Erythroblast (primary cell): ENCODE measurements at regions not wholly inside any gene's neighbourhood (a gene's known extent, or its start where the extent isn't known, plus 50 kb on each side); places are given as distances from the start of the nearest gene placed in this dataset.

ENCODE experiments used
- DNase-seq, 2 experiments: peaks; one replicate each; lab custom pipeline; 2025; lab: John Stamatoyannopoulos, UW
- GATA1 ChIP-seq: IDR thresholded peaks from 2 replicates; pipeline ENCODE4 v1.6.1; 2011; ENCODE audit warnings: low read depth, mild to moderate bottlenecking, control low read depth, low read length, moderate library complexity
- POLR2A ChIP-seq: IDR thresholded peaks from 2 replicates; pipeline ENCODE4 v1.6.1; 2011; ENCODE audit warnings: mild to moderate bottlenecking, low read length

DNA sequence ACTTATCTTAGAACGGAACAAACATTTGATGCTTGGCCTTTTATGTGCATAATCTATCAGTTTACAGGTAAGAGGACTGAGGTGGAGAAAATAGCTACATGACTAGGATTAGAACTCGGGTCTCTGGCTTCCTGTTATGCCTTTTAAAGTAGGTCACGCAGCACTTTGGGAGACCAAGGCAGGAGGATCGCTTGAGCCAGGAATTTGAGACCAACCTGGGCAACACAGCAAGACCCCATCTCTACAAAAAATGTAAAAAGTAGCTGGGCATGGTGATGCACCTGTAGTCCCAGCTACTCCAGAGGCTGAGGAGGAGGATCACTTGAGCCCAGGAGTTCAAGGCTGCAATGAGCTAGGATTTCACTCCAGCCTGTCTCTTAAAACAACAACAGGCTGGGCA is 81.9 kb upstream of the AKT3 start:
- no peak for DNase-seq
- TF ChIP-seq POLR2A (no peak), GATA1 (no peak)

DNA sequence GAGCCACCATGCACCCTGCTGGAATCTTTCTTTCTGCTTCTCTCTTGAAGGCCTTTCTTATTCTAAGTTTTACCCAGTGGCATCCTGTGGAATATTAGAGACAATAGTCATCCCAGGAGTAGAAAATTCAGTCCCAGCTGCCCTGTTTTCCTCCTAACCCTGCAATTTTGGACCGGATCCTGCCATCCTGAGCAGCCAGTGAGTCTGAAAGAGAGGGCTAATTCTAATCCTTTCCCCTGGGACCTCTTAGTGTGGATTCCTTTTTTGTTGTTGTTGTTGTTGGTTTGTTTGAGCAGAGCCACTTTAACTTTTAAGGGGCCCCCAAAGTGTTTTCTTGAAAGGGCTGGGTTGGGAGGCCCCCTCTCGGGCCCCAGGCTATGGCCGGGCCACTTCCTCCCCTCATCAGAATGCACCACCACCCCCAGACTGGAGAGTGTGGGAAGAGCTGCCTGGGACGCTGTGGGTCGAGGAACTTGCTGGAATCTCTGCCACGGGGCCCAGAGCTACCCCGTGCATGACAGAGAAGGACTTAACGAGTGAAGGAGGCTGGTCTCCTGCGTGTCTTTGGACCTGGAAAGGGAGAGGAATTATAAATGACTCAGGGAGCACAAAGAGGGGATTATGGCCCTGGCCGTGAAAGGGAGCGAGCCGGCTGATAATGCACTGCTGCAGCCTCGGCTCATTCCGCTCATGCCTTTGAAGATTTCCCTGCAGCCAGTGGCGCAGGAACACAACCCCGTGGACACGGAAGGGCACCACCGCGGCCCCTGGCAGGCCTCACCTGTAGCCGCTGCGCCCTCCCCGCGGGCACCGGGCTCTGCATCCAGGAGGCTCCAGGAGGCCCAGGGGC is 81.0 kb upstream of the AKT3 start:
- TF ChIP-seq POLR2A (no peak), GATA1 (no peak)
- DNase-seq: no peak

DNA sequence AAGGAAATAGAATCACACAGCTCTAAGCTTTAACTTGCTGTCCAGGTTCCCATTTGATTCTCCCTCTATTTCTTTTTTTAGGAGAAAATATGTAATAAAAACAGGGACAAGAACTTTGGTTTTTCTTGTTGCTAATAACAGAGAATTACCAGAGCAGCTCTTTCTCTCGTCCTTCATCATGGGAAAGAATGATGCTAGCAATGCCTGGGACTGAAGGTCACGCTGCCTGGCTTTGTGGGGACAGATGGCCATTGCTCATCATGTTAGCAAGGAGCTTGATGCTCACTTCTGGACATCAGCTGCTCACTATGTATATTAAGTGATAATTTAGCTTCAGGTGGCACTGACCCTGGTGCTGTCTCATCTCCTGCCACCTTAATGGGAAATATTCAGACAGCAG is 77.3 kb upstream of the AKT3 start:
- DNase-seq: no peak

DNA sequence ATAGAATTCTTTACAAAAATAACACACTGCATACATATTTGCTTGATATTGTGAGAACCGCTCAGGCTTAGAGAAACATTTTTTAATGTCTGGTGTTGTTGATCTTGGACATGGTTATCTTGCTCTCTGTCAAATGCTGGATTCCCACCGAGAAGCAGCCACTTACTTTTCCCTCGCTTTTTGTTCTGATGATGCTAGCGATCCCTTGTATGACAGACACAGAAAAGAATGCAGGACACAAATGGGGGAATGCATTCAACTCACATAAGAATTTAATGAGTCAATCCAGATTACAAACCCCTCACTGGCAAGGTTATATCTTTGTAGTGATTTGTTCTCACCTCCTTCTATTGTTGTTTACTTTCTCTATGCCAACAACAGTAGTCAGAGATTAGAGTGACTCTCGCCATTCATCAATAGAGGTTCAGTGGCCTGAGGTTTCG is 76.8 kb upstream of the AKT3 start:
- TF ChIP-seq GATA1 (no peak), POLR2A (no peak)
- DNase-seq: no peak

More for the DNA sequence above, 77.3 kb upstream of the AKT3 start:
- no peak for TF ChIP-seq POLR2A
- no peak for TF ChIP-seq GATA1

DNA sequence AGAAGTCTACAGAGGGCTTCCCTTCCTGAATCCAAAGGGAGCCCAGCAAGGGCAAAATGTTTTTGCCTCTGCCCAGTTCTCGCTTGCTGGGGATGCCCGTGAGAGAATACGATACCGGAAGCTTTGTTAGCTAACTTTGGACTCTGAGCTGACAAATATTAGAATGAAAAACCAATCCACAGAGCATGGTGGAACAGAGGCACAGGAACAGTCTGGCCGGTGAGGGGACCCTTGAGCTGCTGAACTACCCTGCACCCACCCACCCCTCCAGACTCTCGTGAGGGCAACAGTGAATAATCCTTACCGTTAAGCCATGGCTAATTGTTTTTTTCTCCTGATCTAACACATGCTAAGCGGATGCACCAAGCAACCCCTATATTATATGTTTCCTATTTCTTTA is 76.3 kb upstream of the AKT3 start:
- no peak for TF ChIP-seq POLR2A
- no peak for TF ChIP-seq GATA1
- no peak for DNase-seq

DNA sequence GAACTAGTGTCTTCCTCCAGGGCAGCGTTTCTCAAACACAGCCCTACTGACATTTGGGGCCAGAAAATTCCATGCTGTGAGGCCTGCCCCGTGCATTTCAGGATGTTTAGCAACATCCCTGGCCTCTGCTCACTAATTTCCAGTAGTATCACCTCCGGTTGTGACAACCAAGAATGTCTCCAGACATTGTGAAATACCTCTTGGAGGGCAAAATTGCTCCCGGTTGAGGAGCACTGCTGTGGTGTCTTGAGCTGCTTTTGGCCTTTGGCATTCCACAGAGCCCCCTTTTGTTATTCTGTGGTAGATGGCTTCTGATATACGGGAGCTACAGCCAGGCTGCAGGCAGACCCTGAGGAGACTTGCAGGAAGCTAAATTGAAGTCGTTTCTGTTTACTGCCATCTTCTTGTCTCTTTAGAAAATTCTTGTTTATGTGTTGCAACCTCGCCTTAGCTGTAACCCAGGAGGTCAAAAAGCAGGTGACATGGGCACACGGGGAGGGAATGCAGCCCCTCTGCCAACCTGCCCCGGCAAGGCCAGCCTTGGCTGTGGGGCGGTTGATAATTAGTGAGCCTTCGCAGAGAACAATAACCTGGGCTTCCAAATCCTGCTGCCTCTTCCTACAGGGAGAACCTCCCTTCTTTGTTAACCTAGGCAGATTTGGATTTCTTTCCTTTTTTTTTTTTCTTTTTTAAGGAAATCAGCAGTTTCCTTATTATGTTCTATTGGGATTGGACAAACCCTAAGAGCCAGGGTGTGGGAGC is 74.7 kb upstream of the AKT3 start:
- no peak for TF ChIP-seq POLR2A
- TF ChIP-seq GATA1: no peak
- DNase-seq: no peak

DNA sequence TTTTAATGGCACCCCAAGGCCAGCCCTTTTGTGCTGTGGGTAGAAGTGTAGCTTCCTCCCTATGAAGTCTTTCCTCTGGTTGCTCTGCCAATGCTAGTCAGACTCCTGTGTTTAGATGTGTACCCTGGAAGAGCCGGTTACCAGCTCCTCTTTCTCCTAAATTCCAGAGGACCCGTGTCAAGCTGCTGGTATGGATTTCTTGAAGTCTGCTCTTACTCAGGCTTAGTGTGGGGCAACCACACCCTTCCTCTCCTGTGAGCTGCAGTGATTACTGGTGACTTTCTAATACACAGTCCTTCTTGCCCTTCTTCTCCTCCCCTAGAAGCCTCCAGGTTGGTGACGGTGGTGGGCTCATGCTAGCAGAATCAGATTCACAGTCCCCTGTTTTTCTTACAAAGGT is 74.1 kb upstream of the AKT3 start:
- TF ChIP-seq GATA1: no peak
- no peak for TF ChIP-seq POLR2A
- DNase-seq: no peak

DNA sequence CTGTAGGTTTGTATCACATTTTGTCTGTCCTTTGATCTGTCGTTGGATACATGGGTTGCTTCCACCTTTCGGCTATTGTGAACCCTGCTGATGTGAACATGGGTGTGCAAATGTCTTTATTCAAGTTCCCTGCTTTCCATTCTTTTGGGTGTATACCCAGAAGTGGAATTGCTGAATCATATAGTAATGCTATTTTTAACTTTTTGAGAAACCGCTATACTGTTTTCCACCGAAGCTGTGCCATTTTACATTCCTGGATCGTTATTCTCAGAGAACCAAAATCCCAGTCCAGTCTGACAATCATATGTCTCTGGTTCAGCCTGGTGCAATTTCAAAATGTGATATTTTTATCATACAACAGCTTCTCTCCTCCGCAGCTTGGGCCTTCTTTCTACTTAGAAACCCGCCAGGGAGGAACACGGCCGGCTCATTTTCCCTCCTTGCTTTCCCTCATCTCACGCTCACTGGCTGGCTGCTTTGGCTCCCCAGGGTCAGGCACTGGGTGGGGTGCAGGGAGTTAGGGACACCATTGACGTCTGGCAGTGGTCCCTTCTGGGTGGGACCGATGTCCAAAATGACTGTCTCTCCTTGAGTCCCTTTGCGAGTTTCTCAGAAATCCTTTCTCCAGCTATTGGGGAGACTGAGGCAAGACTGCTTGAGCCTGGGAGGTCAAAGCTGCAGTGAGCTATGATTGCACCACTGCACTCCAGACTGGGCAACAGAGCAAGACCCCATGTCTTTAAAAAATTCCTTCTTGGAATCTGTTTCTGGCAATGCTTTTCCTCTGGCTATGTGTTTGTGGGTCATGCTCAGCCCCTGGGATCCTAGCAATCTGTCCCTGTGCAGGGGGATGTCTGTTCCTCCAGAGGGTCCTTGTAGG is 73.5 kb upstream of the AKT3 start:
- DNase-seq: no peak
- TF ChIP-seq GATA1 (no peak), POLR2A (no peak)

DNA sequence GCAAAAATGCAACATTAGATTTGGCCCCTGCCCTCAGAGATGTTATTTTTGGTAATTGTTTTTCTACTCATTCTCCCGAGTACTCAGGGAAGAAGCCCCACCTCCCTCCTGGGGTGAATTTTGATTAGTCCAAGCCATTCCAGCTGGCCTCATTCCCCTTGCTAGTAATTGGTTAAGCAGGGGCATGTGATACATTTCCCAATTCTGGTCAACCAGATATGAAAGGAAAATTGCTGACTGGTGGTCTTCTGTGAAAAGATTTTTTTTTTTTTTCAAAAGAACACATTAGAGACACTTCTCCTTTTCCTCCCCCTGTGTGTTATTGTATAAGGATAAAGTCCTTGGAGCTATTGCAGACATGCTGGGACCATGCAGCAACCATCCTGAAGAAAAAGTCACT is 71.1 kb upstream of the AKT3 start:
- no peak for DNase-seq
- TF ChIP-seq POLR2A: no peak

DNA sequence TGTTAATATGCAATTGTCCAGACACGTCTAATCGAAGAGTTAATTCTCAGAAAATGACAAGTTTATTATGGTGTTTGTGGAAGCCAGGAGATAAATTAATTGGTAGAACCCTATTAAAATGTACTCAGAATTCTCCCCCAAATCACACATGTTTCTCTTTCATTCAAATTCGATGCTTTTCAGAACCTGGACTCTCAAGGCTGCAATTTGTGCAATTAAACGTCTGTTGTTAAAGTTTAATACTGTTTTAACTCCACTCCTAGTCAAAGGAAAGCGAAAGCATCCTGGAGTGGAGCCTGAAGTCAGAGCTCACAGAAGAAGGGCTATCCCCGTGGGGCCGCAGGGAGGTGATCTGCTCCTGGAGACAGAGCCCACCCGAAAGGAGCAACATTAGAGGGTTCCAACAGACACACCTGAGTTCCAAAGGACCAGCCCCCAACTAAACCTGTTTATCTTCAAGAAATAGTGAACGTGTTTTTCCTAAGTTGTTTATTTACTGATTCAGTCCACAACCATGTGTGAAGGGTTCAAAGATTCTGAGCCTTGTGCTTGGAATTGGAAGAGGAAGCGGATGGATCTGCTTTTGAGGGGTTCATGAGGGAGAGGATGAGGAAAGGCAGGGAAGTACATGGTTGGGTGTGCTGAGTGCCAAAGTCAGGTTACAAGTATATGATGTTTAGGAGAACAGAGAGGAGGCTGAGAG is 68.0 kb upstream of the AKT3 start:
- TF ChIP-seq GATA1 (no peak), POLR2A (no peak)
- no peak for DNase-seq

DNA sequence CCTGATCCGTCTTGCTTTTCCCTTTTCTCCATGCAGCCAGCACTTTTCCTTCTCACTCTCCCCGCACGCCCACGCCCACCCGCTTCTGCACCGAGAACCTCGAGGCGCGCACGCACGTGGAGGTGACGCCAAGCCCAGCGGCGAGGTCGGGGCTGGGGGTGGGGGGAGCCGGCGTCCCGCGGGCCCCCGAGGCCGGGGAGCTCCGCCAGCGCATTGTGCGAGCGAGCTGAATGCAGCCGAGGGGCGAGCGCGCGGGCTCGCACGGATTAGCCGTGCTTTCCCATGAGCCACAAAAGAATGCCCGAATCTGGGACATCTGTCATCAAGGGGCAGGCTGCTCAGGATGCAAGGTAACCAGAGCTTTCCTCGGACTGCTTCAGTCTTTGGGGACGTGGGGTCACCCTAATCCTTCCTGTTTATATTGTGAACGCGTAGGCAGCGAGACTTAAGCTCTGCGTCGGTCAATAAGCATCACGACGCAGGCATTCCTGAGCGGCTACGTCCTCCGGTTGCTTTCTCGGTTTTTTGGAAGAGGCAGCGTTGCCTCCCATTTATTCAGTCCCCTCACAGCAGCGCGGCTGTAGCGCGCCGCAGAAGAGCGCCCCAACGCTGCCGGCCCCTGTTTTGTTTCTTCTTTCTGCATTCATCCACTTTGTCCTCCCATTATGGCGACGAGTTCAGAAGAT is 67.3 kb upstream of the AKT3 start:
- DNase-seq: no peak
- TF ChIP-seq GATA1: no peak
- no peak for TF ChIP-seq POLR2A

DNA sequence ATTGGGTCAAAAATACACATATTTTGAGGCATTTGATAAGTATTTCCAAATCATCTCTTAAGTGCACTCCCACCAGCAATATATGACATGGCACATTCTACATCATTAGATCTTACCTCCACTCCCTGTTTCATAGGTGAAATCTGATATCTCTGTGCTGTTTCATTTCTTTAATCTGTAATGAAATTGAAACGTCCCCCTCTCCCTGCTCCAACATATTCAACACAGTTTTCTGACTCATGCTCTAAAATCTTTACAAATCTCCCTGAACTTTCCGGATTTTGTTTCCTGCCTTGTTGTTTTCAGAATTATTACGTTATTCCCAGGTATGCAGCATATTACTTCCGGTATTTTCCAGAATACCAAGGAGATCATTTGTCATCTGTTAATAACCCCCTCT is 66.1 kb upstream of the AKT3 start:
- TF ChIP-seq GATA1: no peak
- TF ChIP-seq POLR2A: no peak
- no peak for DNase-seq
